Parathyroid adenoma (tissue), 2 donors: ENCODE measurements at regions not wholly inside any gene's neighbourhood (a gene's known extent, or its start where the extent isn't known, plus 50 kb on each side); places are given as distances from the start of the nearest gene placed in this dataset.

ENCODE experiments used
- H2AFZ ChIP-seq: fragments of 300-600 bp; sonication (generic); one replicate; pipeline ENCODE4 v1.7.0; 2017; ENCODE audit warnings: antibody characterized with exemption, mild to moderate bottlenecking
- H3K27ac ChIP-seq: fragments of 300-600 bp; sonication (generic); one replicate; pipeline ENCODE4 v1.7.0; 2017
- H3K27me3 ChIP-seq: fragments of 300-600 bp; sonication (generic); one replicate; pipeline ENCODE4 v1.7.0; 2017; ENCODE audit warnings: low read length; ENCODE audit not compliant: control insufficient read depth, insufficient read depth
- H3K36me3 ChIP-seq: fragments of 300-600 bp; sonication (generic); one replicate; pipeline ENCODE4 v1.7.0; 2017; ENCODE audit warnings: low read length; ENCODE audit not compliant: control insufficient read depth, insufficient read depth
- H3K4me1 ChIP-seq: fragments of 300-600 bp; sonication (generic); one replicate; pipeline ENCODE4 v1.7.0; 2017; ENCODE audit warnings: control low read depth
- H3K4me2 ChIP-seq: fragments of 300-600 bp; sonication (generic); one replicate; pipeline ENCODE4 v1.7.0; 2017; ENCODE audit warnings: low read length
- H3K4me3 ChIP-seq: fragments of 300-600 bp; sonication (generic); one replicate; pipeline ENCODE4 v1.7.0; 2017; ENCODE audit warnings: low read depth, low read length
- H3K79me2 ChIP-seq: fragments of 300-600 bp; sonication (generic); one replicate; pipeline ENCODE4 v1.7.0; 2017; ENCODE audit warnings: control low read depth
- H3K9ac ChIP-seq: fragments of 300-600 bp; sonication (generic); one replicate; pipeline ENCODE4 v1.7.0; 2017; ENCODE audit warnings: mild to moderate bottlenecking
- H3K9me3 ChIP-seq: fragments of 300-600 bp; sonication (generic); one replicate; pipeline ENCODE4 v1.7.0; 2017; ENCODE audit warnings: low read length; ENCODE audit not compliant: control insufficient read depth
- CTCF ChIP-seq: fragments of 300-600 bp; sonication (generic); IDR thresholded peaks from one replicate; pipeline ENCODE4 v1.7.0; 2017; ENCODE audit warnings: antibody characterized with exemption, mild to moderate bottlenecking
- donor health status: primary hyperparathyroidism.

- Histone ChIP-seq H3K27me3 (no peaks in the 10 kb centered on the region), H3K4me1 (peaks cover 4% of the 10 kb centered on the region), H3K27ac (peak overlapping the region; percentile 65), H3K9ac (no peak overlapping the region), H3K36me3 (no peaks in the 10 kb centered on the region), H3K4me2 (no peak overlapping the region), H2AFZ (peak overlapping the region; percentile 98), H3K79me2 (no peaks in the 10 kb centered on the region), H3K9me3 (no peaks in the 10 kb centered on the region), H3K4me3 (peak overlapping the region; percentile 87)
- TF ChIP-seq CTCF: no peak
Measured at GRCh38 chr2:61693744-61694143, 155.6 kb upstream of the XPO1 start.

- Histone ChIP-seq H3K9ac (no peak overlapping the region), H3K9me3 (no peaks in the 10 kb centered on the region), H3K36me3 (no peaks in the 10 kb centered on the region), H2AFZ (peak overlapping the region; percentile 45), H3K4me3 (no peak overlapping the region), H3K27me3 (no peaks in the 10 kb centered on the region), H3K4me2 (no peak overlapping the region), H3K27ac (no peak overlapping the region), H3K4me1 (no peaks in the 10 kb centered on the region), H3K79me2 (no peaks in the 10 kb centered on the region)
- TF ChIP-seq CTCF: no peak
Measured at GRCh38 chr2:61690078-61690596, 152.0 kb upstream of the XPO1 start.

- H3K9me3 ChIP-seq: no peaks in the 10 kb centered on the region
- H3K4me2 ChIP-seq: no peak overlapping the region
- no peaks in the 10 kb centered on the region for H3K79me2 ChIP-seq
- no peak for TF ChIP-seq CTCF
- peak overlapping the region; percentile 74 for H2AFZ ChIP-seq
- no peak overlapping the region for H3K9ac ChIP-seq
- H3K27ac ChIP-seq: no peak overlapping the region
- no peaks in the 10 kb centered on the region for H3K27me3 ChIP-seq
- H3K4me3 ChIP-seq: no peak overlapping the region
- H3K4me1 ChIP-seq: no peaks in the 10 kb centered on the region
- H3K36me3 ChIP-seq: no peaks in the 10 kb centered on the region
Measured at GRCh38 chr2:61689568-61689967, 151.4 kb upstream of the XPO1 start.

- Histone ChIP-seq H3K4me2 (no peak overlapping the region), H3K9ac (no peak overlapping the region)
Measured at GRCh38 chr2:61688369-61689334, 150.5 kb upstream of the XPO1 start.

More at GRCh38 chr2:61688369-61689334, 150.5 kb upstream of the XPO1 start:
- no peak for TF ChIP-seq CTCF
- H3K4me1 ChIP-seq: no peaks in the 10 kb centered on the region
- H3K79me2 ChIP-seq: no peaks in the 10 kb centered on the region
- H3K36me3 ChIP-seq: no peaks in the 10 kb centered on the region
- no peaks in the 10 kb centered on the region for H3K27me3 ChIP-seq
- no peak overlapping the region for H3K27ac ChIP-seq
- no peak overlapping the region for H3K4me3 ChIP-seq
- no peaks in the 10 kb centered on the region for H3K9me3 ChIP-seq
- H2AFZ ChIP-seq: no peak overlapping the region
